CMK (cell line): ENCODE measurements at regions not wholly inside any gene's neighbourhood (a gene's known extent, or its start where the extent isn't known, plus 50 kb on each side); places are given as distances from the start of the nearest gene placed in this dataset.
"Not testable (repeated sequence)": the region's sequence is repeated elsewhere in the genome, so short reads cannot be mapped to it uniquely, and the experiment has no call there.

ENCODE experiments used
- DNase-seq: peaks from one replicate; pipeline ENCODE4 v3.0.0-alpha.2; 2010; ENCODE audit warnings: low read depth

- no peak for DNase-seq
Measured at GRCh38 chr4:116320859-116321258, 764.5 kb downstream of the TRAM1L1 start.

- DNase-seq = no peak
Measured at GRCh38 chr4:116303736-116304188, 781.6 kb downstream of the TRAM1L1 start.

- DNase-seq = no peak
Measured at GRCh38 chr4:116302990-116303735, 782.2 kb downstream of the TRAM1L1 start.

- DNase-seq = no peak
Measured at GRCh38 chr4:116275006-116275405, 810.4 kb downstream of the TRAM1L1 start.

- DNase-seq = no peak
Measured at GRCh38 chr4:116272336-116272735, 813.0 kb downstream of the TRAM1L1 start.

GRCh38 chr4:116260931-116261330 lies 824.4 kb downstream of the TRAM1L1 start:
- DNase-seq = peak; percentile 72

GRCh38 chr4:116244771-116245170 lies 840.6 kb downstream of the TRAM1L1 start:
- no peak for DNase-seq

GRCh38 chr4:116243431-116243830 lies 841.9 kb downstream of the TRAM1L1 start:
- DNase-seq = no peak

- DNase-seq = no peak
Measured at GRCh38 chr4:116233971-116234370, 851.4 kb downstream of the TRAM1L1 start.

- DNase-seq = peak; percentile 32
Measured at GRCh38 chr4:116231999-116232398, 853.4 kb downstream of the TRAM1L1 start.

- DNase-seq = no peak
Measured at GRCh38 chr4:116229420-116229819, 856.0 kb downstream of the TRAM1L1 start.

- no peak for DNase-seq
Measured at GRCh38 chr4:116223040-116223732, 862.2 kb downstream of the TRAM1L1 start.

GRCh38 chr4:116217781-116218180 lies 867.6 kb downstream of the TRAM1L1 start:
- DNase-seq = no peak

GRCh38 chr4:116215622-116216021 lies 869.8 kb downstream of the TRAM1L1 start:
- DNase-seq = no peak

- no peak for DNase-seq
Measured at GRCh38 chr4:116202524-116202923, 882.9 kb downstream of the TRAM1L1 start.

GRCh38 chr4:116197317-116197809 lies 888.0 kb downstream of the TRAM1L1 start:
- DNase-seq = no peak

- no peak for DNase-seq
Measured at GRCh38 chr4:116183241-116183640, 902.1 kb downstream of the TRAM1L1 start.

- DNase-seq = no peak
Measured at GRCh38 chr4:116180157-116180601, 905.2 kb downstream of the TRAM1L1 start.

- DNase-seq = not testable (repeated sequence)
Measured at GRCh38 chr4:116151371-116151770, 934.0 kb downstream of the TRAM1L1 start.

- DNase-seq = no peak
Measured at GRCh38 chr4:116150152-116150551, 935.2 kb downstream of the TRAM1L1 start.

- DNase-seq = no peak
Measured at GRCh38 chr4:116143198-116143597, 942.2 kb downstream of the TRAM1L1 start.

- no peak for DNase-seq
Measured at GRCh38 chr4:116132946-116133345, 952.4 kb downstream of the TRAM1L1 start.

GRCh38 chr4:116126794-116127193 lies 958.6 kb downstream of the TRAM1L1 start:
- no peak for DNase-seq
